ENCODE measurements at regions not wholly inside any gene's neighbourhood (a gene's known extent, or its start where the extent isn't known, plus 50 kb on each side); places are given as distances from the start of the nearest gene placed in this dataset.

DNA sequence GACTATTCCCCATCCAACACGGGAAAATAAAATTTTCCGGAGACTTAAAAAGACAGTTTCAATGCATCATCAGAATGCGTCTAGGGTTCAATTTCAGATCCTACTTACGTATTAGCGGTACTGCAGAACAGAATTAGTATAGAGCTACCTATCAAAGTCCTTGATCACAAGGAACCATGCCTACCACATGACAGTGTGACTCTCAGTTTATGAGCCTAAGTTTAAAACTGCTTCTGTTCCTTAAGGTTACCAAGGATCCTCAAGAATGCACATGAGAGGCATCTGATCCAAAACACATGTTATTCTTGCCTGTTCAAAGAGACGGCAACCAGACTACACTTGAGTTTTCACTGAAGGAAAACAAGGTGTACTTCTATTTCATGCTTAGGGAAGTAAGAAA, 369.7 kb downstream of the EPHA4 start:
- Histone ChIP-seq H3K4me1 (ENCODE audit: insufficient read depth, low read length) (peaks cover 4% of the 10 kb centered on the region; the same call in 1 of the 2 replicates), H3K9ac (ENCODE audit: low read depth, low read length) (no peak overlapping the region), H3K36me3 (ENCODE audit: insufficient read depth, low read length) (no peaks in the 10 kb centered on the region; the same call in 1 of the 2 replicates), H3K9me3 (ENCODE audit: control insufficient read depth, insufficient read depth, low read length) (no peaks in the 10 kb centered on the region)

DNA sequence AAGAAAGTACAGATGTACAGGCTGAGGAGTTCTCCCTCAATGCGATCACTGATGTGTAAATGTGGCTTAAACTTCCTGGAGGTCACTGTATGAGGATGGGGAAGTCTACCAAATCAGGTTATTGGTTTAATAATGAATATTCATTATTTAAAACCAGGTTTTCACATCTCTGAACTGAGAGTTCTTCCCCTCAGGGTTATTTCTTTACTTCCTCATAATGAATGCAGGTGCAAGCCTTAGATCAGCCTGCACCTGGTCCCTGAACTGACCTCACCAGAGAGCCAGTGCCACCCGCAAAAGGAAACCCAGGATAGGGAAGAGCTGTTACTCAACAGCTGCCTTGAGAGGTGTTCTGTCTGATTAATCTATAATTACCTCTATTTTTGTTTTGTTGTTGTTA, 369.0 kb downstream of the EPHA4 start:
- Histone ChIP-seq H3K9ac (ENCODE audit: low read depth, low read length) (no peak overlapping the region), H3K9me3 (ENCODE audit: control insufficient read depth, insufficient read depth, low read length) (no peaks in the 10 kb centered on the region), H3K4me1 (ENCODE audit: insufficient read depth, low read length) (peaks cover 4% of the 10 kb centered on the region; the same call in 1 of the 2 replicates), H3K36me3 (ENCODE audit: insufficient read depth, low read length) (no peaks in the 10 kb centered on the region; the same call in 1 of the 2 replicates)

DNA sequence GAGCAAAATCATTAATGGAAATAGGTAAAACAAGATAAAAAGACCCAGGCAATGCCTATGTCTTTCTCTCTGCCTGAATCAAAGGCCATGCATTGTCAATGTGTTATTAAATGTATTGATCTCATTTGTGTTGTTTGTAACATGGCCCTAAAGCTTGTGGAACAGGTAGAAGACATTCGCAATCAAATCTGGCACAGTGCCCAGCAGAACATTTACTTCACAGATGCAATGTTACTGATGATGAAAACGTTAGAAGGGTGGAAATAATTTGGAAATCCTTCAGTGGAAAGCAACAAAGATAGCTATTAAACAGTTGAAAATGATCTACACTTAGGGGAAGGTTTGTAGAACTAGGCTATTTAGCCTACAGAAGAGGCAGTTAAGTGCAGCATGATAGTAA, 368.2 kb downstream of the EPHA4 start:
- Histone ChIP-seq H3K36me3 (ENCODE audit: insufficient read depth, low read length) (no peaks in the 10 kb centered on the region; the same call in 1 of the 2 replicates), H3K9me3 (ENCODE audit: control insufficient read depth, insufficient read depth, low read length) (no peaks in the 10 kb centered on the region), H3K9ac (ENCODE audit: low read depth, low read length) (no peak overlapping the region), H3K4me1 (ENCODE audit: insufficient read depth, low read length) (peaks cover 4% of the 10 kb centered on the region; the same call in 1 of the 2 replicates)

DNA sequence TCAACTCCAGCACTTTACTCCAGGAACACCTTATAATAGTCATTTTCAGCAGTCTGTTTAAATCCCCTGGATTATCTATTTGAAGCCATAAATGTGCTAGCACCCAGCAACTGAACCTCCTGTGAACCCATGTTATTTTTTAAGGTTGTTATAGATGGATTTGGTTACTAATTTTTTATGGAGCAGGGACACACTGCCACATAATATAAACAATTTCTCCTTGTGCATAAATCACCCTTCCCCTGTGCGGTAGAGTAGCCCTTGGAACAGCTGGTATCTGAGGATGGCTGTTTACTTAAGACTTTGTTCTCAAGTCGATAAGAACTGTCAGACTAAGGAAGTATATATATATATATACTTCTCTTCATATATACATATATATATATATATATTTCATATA, 367.4 kb downstream of the EPHA4 start:
- Histone ChIP-seq H3K9ac (ENCODE audit: low read depth, low read length) (no peak overlapping the region), H3K9me3 (ENCODE audit: control insufficient read depth, insufficient read depth, low read length) (no peaks in the 10 kb centered on the region), H3K36me3 (ENCODE audit: insufficient read depth, low read length) (no peaks in the 10 kb centered on the region; the same call in 1 of the 2 replicates), H3K4me1 (ENCODE audit: insufficient read depth, low read length) (peaks cover 4% of the 10 kb centered on the region; the same call in 1 of the 2 replicates)

DNA sequence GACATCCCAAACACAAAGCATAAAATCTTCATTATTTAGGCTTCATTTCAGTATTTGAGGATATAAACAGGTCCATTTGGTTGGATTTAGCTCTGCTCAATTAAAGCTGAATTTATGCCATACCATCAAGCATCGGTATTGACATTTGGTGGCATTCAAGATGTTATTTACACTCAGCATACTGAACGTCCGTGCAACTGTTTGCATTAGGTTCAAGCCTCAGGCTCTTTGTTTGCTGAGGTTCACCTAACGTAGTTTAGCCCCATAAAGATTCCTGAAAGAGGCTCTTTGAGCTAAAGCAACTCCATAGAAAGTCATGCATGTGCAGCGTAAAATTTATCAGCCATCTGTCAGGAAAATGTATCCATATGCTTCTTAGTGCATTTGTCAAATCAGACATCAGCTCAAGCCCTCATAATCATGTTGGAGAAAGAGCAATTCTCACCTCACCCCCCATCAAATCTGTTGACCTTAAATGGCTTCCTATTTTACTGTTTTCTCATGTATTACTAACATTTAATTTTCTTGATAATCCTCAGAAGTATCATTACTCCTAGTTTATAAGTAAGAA, 366.9 kb downstream of the EPHA4 start:
- H3K9ac ChIP-seq (ENCODE audit: low read depth, low read length), result no peak overlapping the region
- peaks cover 2% of the 10 kb centered on the region; the same call in 1 of the 2 replicates for H3K4me1 ChIP-seq (ENCODE audit: insufficient read depth, low read length)
- H3K9me3 ChIP-seq (ENCODE audit: control insufficient read depth, insufficient read depth, low read length), result no peaks in the 10 kb centered on the region
- H3K36me3 ChIP-seq (ENCODE audit: insufficient read depth, low read length), result no peaks in the 10 kb centered on the region; the same call in 1 of the 2 replicates

DNA sequence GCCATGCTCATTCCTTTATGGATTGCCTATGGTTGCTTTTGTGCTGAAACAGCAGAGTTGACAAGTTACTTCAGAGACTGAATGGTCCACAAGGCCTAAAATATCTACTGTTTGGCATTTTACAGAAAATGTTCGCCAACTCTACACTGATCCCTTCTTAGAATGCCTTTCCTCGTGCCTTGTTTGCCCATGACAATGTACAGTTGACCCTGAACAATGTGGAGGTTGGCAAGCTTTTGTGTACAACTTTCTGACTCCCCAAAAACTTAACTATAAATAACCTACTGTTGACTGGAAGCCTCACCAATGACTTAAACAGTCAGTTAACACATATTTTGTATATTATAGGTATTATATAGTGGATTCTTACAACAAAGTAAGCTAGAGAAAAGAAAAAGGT, 361.4 kb downstream of the EPHA4 start:
- no peaks in the 10 kb centered on the region for H3K36me3 ChIP-seq (ENCODE audit: insufficient read depth, low read length)
- H3K9ac ChIP-seq (ENCODE audit: low read depth, low read length), result no peak overlapping the region
- no peaks in the 10 kb centered on the region for H3K9me3 ChIP-seq (ENCODE audit: control insufficient read depth, insufficient read depth, low read length)
- H3K4me1 ChIP-seq (ENCODE audit: insufficient read depth, low read length), result no peaks in the 10 kb centered on the region

DNA sequence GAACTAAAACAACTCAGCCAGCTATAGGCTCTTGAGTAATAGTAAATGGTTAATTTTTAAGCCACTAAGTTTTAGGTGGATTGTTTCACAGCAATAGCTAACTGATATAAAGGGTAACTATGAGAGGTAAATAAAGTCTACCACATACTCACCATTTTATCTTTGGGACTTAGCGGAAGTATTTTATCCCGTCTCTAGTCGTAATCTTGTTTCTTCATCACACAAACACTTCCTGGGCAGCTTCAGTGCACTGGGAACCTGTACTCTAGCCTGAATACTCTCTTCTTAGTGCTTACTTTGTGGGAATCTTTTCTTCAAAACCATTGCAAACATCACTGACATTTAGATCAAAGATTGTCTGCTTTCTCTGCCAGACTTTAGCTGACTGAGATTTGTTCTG, 360.5 kb downstream of the EPHA4 start:
- no peaks in the 10 kb centered on the region for H3K36me3 ChIP-seq (ENCODE audit: insufficient read depth, low read length)
- H3K4me1 ChIP-seq (ENCODE audit: insufficient read depth, low read length), result no peaks in the 10 kb centered on the region
- no peaks in the 10 kb centered on the region for H3K9me3 ChIP-seq (ENCODE audit: control insufficient read depth, insufficient read depth, low read length)
- H3K9ac ChIP-seq (ENCODE audit: low read depth, low read length), result no peak overlapping the region

DNA sequence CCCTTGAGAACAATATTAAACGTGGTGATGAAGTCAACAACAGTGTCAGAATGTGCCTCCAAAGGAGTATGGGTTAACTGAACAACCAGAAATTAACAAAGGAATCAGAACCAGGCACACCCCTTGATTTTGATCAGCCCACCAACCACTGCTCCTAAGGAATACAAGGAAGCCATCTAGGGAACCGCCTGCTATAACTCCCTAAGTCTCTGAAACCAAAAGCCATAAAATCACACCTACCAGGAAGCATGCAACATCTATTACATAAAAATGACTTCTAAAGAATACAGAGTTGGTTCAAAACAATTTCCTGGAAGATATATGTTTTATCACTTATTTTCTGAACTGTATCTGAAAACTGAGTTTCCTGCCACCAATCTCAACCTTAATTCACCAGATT, 360.0 kb downstream of the EPHA4 start:
- no peaks in the 10 kb centered on the region for H3K9me3 ChIP-seq (ENCODE audit: control insufficient read depth, insufficient read depth, low read length)
- no peaks in the 10 kb centered on the region for H3K36me3 ChIP-seq (ENCODE audit: insufficient read depth, low read length)
- no peaks in the 10 kb centered on the region for H3K4me1 ChIP-seq (ENCODE audit: insufficient read depth, low read length)
- no peak overlapping the region for H3K9ac ChIP-seq (ENCODE audit: low read depth, low read length)

DNA sequence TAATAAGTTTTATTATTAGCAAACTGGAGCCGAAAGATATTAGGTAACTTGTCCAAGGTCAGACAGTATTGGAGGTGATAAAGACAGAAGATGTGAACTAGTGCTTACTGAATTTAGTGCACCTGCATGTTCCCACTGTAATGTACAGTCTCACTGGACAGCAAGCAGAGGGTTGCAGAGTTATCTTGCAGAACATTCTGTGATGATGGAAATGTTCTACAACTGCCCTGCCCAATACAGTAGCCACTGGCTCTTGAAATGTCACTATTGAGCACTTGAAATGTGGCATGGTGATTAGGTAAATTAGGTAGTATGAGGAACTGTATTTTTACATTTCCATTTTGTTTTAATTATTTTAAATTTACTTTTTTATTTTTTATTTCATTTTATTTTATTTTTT, 356.6 kb downstream of the EPHA4 start:
- no peaks in the 10 kb centered on the region; the same call in 1 of the 2 replicates for H3K9me3 ChIP-seq (ENCODE audit: control insufficient read depth, insufficient read depth, low read length)
- H3K4me1 ChIP-seq (ENCODE audit: insufficient read depth, low read length), result no peaks in the 10 kb centered on the region

DNA sequence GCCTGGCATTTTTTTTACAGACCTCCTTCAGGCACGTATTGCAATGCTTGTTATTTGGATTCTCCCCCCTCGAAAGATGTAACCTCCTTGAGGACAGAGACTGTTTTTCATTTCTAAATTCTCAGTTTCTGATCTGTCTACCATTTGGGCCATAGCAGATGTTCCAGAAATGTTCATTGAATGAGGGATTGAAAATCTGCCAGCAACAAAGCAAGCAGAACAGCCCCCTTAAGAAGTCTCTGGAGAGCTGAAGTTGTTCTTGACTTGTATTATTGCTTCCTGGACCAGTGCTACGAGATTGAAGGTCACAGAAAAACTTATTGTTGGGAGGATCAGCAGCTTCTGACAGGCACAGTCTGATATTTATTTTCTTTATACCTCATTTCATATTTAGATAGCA, 355.5 kb downstream of the EPHA4 start:
- no peaks in the 10 kb centered on the region; the same call in 1 of the 2 replicates for H3K9me3 ChIP-seq (ENCODE audit: control insufficient read depth, insufficient read depth, low read length)
- H3K36me3 ChIP-seq (ENCODE audit: insufficient read depth, low read length), result no peaks in the 10 kb centered on the region
- H3K9ac ChIP-seq (ENCODE audit: low read depth, low read length), result no peak overlapping the region
- no peaks in the 10 kb centered on the region for H3K4me1 ChIP-seq (ENCODE audit: insufficient read depth, low read length)

More for the DNA sequence above, 356.6 kb downstream of the EPHA4 start:
- H3K9ac ChIP-seq (ENCODE audit: low read depth, low read length), result no peak overlapping the region
- no peaks in the 10 kb centered on the region for H3K36me3 ChIP-seq (ENCODE audit: insufficient read depth, low read length)

DNA sequence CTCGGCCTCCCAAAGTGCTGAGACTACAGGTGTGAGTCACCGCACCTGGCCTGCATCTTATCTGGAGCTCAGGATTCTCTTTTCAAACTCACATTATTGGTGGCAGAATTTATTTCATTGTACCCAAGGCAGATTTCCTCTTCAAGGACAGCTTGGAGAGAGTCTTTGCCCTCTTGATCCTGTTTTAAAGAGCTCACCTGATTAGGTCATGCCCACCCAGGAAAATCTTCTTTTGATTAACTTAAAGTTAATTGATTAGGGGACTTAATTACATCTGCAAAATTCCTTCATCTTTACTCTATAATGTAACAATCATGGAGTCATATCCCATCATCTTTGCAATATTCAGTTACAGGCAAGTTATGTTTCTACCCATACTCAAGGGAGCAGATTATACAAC, 346.4 kb downstream of the EPHA4 start:
- Histone ChIP-seq H3K9me3 (ENCODE audit: control insufficient read depth, insufficient read depth, low read length) (no peaks in the 10 kb centered on the region), H3K9ac (ENCODE audit: low read depth, low read length) (no peak overlapping the region), H3K4me1 (ENCODE audit: insufficient read depth, low read length) (no peaks in the 10 kb centered on the region), H3K36me3 (ENCODE audit: insufficient read depth, low read length) (no peaks in the 10 kb centered on the region)

DNA sequence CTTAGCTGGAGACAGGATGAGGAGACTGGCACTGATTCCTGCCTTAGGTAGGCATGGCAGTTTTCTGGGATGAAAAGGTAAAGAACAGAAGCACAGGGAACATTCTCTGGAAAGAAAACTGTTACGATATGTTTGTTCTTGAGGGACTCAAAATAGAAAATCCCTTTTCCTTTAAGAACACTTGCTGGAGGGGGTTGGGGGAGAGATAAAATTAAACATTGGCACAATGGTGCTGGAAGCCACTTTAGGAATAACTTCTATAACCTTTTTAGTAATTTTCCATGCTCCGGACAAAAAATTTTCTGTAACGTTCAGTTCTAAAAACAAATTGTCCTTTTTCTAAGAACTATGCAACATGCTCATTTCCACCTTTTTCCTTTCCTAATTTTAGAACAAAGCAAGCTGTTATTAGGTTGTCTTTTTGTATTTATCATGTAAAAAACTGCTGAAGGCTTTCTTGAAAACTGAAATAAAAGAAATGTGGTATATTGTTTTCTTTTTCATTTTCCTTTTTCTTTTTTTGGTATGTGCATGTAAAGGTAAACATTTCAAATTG, 343.8 kb downstream of the EPHA4 start:
- no peak overlapping the region for H3K9ac ChIP-seq (ENCODE audit: low read depth, low read length)
- no peaks in the 10 kb centered on the region for H3K36me3 ChIP-seq (ENCODE audit: insufficient read depth, low read length)
- H3K4me1 ChIP-seq (ENCODE audit: insufficient read depth, low read length), result no peaks in the 10 kb centered on the region
- H3K9me3 ChIP-seq (ENCODE audit: control insufficient read depth, insufficient read depth, low read length), result no peaks in the 10 kb centered on the region

DNA sequence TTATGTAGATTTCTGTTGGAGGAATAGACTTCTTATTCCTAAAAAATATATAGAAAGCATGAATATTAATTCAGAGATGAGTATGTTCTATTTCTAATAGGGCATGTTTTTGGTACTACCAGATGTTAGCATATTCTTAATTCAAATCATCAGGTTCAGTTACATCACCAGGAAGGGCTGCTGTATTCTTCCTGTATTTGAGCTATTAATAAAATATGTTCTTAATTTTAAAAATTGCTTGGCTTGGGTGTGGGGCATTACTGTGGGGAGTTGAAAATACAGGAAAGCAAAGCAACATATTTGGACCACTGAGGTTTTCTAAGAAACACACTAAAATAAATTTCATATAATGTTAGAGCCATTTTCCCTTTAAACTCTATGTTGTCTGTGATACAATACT, 343.0 kb downstream of the EPHA4 start:
- Histone ChIP-seq H3K9me3 (ENCODE audit: control insufficient read depth, insufficient read depth, low read length) (no peaks in the 10 kb centered on the region), H3K36me3 (ENCODE audit: insufficient read depth, low read length) (no peaks in the 10 kb centered on the region), H3K9ac (ENCODE audit: low read depth, low read length) (no peak overlapping the region), H3K4me1 (ENCODE audit: insufficient read depth, low read length) (no peaks in the 10 kb centered on the region)

DNA sequence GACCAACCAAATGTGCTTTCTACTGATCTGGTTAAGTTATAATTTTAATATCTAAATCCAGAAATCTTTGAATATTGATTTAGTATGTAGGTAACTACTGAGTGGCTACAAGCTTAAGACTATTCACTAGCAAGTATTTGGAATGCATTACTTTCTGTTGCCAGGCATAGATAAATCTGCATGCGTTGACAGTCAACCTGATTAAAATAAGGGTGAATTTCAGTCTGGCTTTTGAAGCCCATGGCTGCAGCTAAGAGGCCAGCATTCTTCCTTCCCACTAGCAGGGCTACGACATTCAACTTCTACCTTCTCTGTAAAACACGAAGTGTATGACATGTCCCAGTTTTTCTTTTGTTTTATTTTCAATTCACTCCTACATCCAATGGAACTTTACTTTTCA, 340.6 kb downstream of the EPHA4 start:
- Histone ChIP-seq H3K9me3 (ENCODE audit: control insufficient read depth, insufficient read depth, low read length) (no peaks in the 10 kb centered on the region), H3K9ac (ENCODE audit: low read depth, low read length) (no peak overlapping the region), H3K36me3 (ENCODE audit: insufficient read depth, low read length) (no peaks in the 10 kb centered on the region), H3K4me1 (ENCODE audit: insufficient read depth, low read length) (no peaks in the 10 kb centered on the region)

DNA sequence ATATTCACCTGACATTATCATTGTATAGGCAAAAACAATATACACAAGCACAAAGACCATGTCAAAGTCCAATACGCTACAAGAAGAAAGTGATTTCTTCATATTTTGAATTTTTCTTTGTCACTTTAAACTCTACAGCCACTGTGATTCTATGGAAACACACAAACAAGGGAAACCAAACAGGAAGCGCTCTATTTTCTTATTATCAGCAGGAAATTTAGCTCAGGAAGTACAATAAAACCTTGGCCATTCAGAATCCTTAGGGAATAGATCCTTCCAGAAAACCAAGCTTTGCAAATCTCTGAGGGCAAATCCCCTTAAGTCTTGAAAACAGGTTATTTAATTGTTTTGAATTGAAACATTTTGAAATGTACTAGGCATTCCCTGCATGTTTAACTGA, 336.2 kb downstream of the EPHA4 start:
- no peaks in the 10 kb centered on the region for H3K9me3 ChIP-seq (ENCODE audit: control insufficient read depth, insufficient read depth, low read length)
- H3K4me1 ChIP-seq (ENCODE audit: insufficient read depth, low read length), result no peaks in the 10 kb centered on the region
- H3K36me3 ChIP-seq (ENCODE audit: insufficient read depth, low read length), result no peaks in the 10 kb centered on the region
- no peak overlapping the region for H3K9ac ChIP-seq (ENCODE audit: low read depth, low read length)

All from ES-I3 (cell line).